Gastroesophageal sphincter (tissue), 4 donors: ENCODE measurements at regions not wholly inside any gene's neighbourhood (a gene's known extent, or its start where the extent isn't known, plus 50 kb on each side); places are given as distances from the start of the nearest gene placed in this dataset.

ENCODE experiments used
- ATAC-seq: fragments of 150-250 bp; one replicate; pipeline ENCODE4 v1.9.1; 2016; ENCODE audit warnings: mild to moderate bottlenecking, moderate library complexity
- H3K27ac ChIP-seq, 4 donors: fragments of 200-600 bp; sonication (generic) in 3 of 4; 1 replicate in 3 of 4; 2 replicates in 1 of 4; pipeline ENCODE4 v1.5.1; 2016 to 2019
- H3K27me3 ChIP-seq: fragments of 200-600 bp; sonication (generic); one replicate; pipeline ENCODE4 v1.5.1; 2019
- H3K36me3 ChIP-seq, 2 donors: fragments of 200-600 bp; sonication (generic); one replicate each; pipeline ENCODE4 v1.5.1; 2019; ENCODE audit warnings: control low read depth in 1 of 2
- H3K4me1 ChIP-seq, 3 donors: fragments of 200-600 bp; sonication (generic); 1 replicate in 2 of 3; 2 replicates in 1 of 3; pipeline ENCODE4 v1.5.1; 2016 to 2019; ENCODE audit warnings: control low read depth in 2 of 3
- H3K4me3 ChIP-seq, 2 donors: fragments of 200-600 bp; sonication (generic); one replicate each; pipeline ENCODE4 v1.5.1; 2019; ENCODE audit warnings: mild to moderate bottlenecking in 1 of 2, moderate library complexity in 1 of 2
- H3K9me3 ChIP-seq, 3 donors: fragments of 200-600 bp; sonication (generic); one replicate each; pipeline ENCODE4 v1.5.1; 2017 to 2019; ENCODE audit warnings: control low read depth in 2 of 3
- CTCF ChIP-seq, 4 experiments: fragments of 200-600 bp in 2 of 4; fragments of 450-650 bp in 2 of 4; sonication (generic) in 1 of 4; IDR thresholded peaks; one replicate each; pipeline ENCODE4 v1.5.1; 2017 to 2019; ENCODE audit warnings: antibody characterized with exemption in 4 of 4, mild to moderate bottlenecking in 2 of 4, moderate library complexity in 2 of 4
- EP300 ChIP-seq: sonication (generic); formaldehyde crosslinking; IDR thresholded peaks from one replicate; pipeline ENCODE4 v1.6.1; 2017; ENCODE audit warnings: antibody characterized with exemption, mild to moderate bottlenecking
- POLR2A ChIP-seq, 2 donors: fragments of 450-650 bp; IDR thresholded peaks; one replicate each; pipeline ENCODE4 v1.6.1; 2017; ENCODE audit warnings: antibody characterized with exemption in 2 of 2, mild to moderate bottlenecking in 2 of 2, moderate library complexity in 1 of 2
- POLR2AphosphoS5 ChIP-seq: sonication (generic); formaldehyde crosslinking; IDR thresholded peaks from one replicate; pipeline ENCODE4 v1.6.1; 2017; ENCODE audit warnings: antibody characterized with exemption
- WGBS, 2 donors: methylation state at CpG; one replicate each; pipeline ENCODE4 v1.1.5; 2018; ENCODE audit warnings: low coverage in 1 of 2; 5-methylcytosine and 5-hydroxymethylcytosine counted together

GRCh38 chr3:194858382-194858781 lies 172.7 kb downstream of the FAM43A start:
- 77 to 84% methylated on average over 2 of the region's 2 CpGs for WGBS, 2 donors

GRCh38 chr3:194860725-194861124 lies 175.0 kb downstream of the FAM43A start:
- H3K9me3 ChIP-seq, result no peaks in the 10 kb centered on the region

More at GRCh38 chr3:194858382-194858781, 172.7 kb downstream of the FAM43A start:
- Histone ChIP-seq H3K36me3 (no peaks in the 10 kb centered on the region), H3K27ac (no peak overlapping the region), H3K4me3 (no peak overlapping the region), H3K9me3 (no peaks in the 10 kb centered on the region), H3K4me1 (peaks cover 0 to 7% (median 0%) of the 10 kb centered on the region in 3 donors), H3K27me3 (no peaks in the 10 kb centered on the region)
- no peak for ATAC-seq
- TF ChIP-seq POLR2A (IDR thresholded peaks at IDR 0.05) (no peak), CTCF (IDR thresholded peaks at IDR 0.05) (no peak), POLR2AphosphoS5 (no peak), EP300 (no peak)

GRCh38 chr3:194861375-194861774 lies 175.7 kb downstream of the FAM43A start:
- H3K4me1 ChIP-seq, result peaks cover 0 to 18% (median 0%) of the 10 kb centered on the region in 3 donors
- no peak overlapping the region for H3K4me3 ChIP-seq
- no peak for ATAC-seq
- 89 to 91% methylated on average over 4 of the region's 4 CpGs for WGBS, 2 donors
- TF ChIP-seq POLR2A (IDR thresholded peaks at IDR 0.05) (no peak), CTCF (IDR thresholded peaks at IDR 0.05) (no peak), POLR2AphosphoS5 (no peak), EP300 (no peak)
- H3K27me3 ChIP-seq, result no peaks in the 10 kb centered on the region
- H3K36me3 ChIP-seq, result no peaks in the 10 kb centered on the region
- H3K9me3 ChIP-seq, result no peaks in the 10 kb centered on the region
- no peak overlapping the region for H3K27ac ChIP-seq

More at GRCh38 chr3:194860725-194861124, 175.0 kb downstream of the FAM43A start:
- TF ChIP-seq POLR2A (IDR thresholded peaks at IDR 0.05), result no peak
- TF ChIP-seq POLR2AphosphoS5, result no peak
- no peak for TF ChIP-seq CTCF (IDR thresholded peaks at IDR 0.05)
- no peak for TF ChIP-seq EP300
- Histone ChIP-seq H3K27ac (no peak overlapping the region), H3K36me3 (no peaks in the 10 kb centered on the region), H3K4me1 (peaks cover 0 to 15% (median 0%) of the 10 kb centered on the region in 3 donors), H3K4me3 (no peak overlapping the region), H3K27me3 (no peaks in the 10 kb centered on the region)
- WGBS, 2 donors, result 61 to 82% methylated on average over 3 to 9 of the region's 9 CpGs
- no peak for ATAC-seq

- 19 to 40% methylated on average over 2 to 3 of the region's 3 CpGs for WGBS, 2 donors
Measured at GRCh38 chr3:194865061-194865460, 179.4 kb downstream of the FAM43A start.

More at GRCh38 chr3:194865061-194865460, 179.4 kb downstream of the FAM43A start:
- no peaks in the 10 kb centered on the region for H3K27me3 ChIP-seq
- TF ChIP-seq POLR2A (IDR thresholded peaks at IDR 0.05) (no peak), POLR2AphosphoS5 (no peak), EP300 (no peak), CTCF (IDR thresholded peaks at IDR 0.05) (no peak)
- peaks cover 0 to 4% (median 0%) of the 10 kb centered on the region in 3 donors for H3K9me3 ChIP-seq
- peaks cover 0 to 18% (median 0%) of the 10 kb centered on the region in 3 donors for H3K4me1 ChIP-seq
- no peak for ATAC-seq
- H3K27ac ChIP-seq, result peak overlapping the region in 3 of 4 donors; percentile 7 to 44 (median 36)
- no peaks in the 10 kb centered on the region for H3K36me3 ChIP-seq
- H3K4me3 ChIP-seq, result no peak overlapping the region
